ENCODE measurements at regions not wholly inside any gene's neighbourhood (a gene's known extent, or its start where the extent isn't known, plus 50 kb on each side); places are given as distances from the start of the nearest gene placed in this dataset.

DNA sequence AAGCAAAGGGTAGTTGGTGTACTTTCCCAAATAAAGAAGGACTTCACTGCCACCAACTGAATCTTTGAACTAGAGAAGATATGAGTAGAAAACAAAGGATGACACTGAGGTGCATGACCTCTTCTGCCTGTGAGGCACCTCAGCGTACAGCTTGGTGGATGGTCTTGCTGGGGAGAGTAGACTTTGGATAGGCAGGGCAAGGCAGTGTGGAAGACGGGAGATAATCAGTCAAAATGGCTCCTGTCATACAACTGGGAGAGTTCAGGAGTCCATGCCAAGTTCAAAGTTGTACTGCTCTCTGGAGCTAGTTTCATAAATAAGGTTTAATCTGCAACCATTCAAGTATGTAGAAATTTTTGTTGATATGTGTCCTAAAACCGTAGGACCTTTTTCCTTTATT lies 143.4 kb downstream of the BARHL2 start:
- Histone ChIP-seq H2AFZ (ENCODE audit: low read depth, low read length, poor library complexity, severe bottlenecking) (no peak overlapping the region), H3K9me3 (ENCODE audit: control insufficient read depth in 1 of 2, insufficient read depth in 1 of 2, low read depth in 1 of 2, low read length in 2 of 2) (no peaks in the 10 kb centered on the region; a peak in 1 of 4 replicates), H3K79me2 (ENCODE audit: insufficient read depth, low read length) (no peaks in the 10 kb centered on the region), H3K9ac (ENCODE audit: low read length) (no peak overlapping the region), H3K4me3 (replicated peaks in 1 of 2; ENCODE audit: low read depth in 1 of 2, low read length in 2 of 2) (no peak overlapping the region), H3K36me3 (ENCODE audit: control insufficient read depth in 1 of 2, insufficient read depth in 2 of 2, low read length in 2 of 2) (no peaks in the 10 kb centered on the region), H3K9me2 (ENCODE audit: insufficient read depth) (no peaks in the 10 kb centered on the region), H3K27ac (ENCODE audit: low read depth, low read length) (no peak overlapping the region), H3K4me1 (ENCODE audit: control insufficient read depth in 1 of 2, insufficient read depth in 2 of 2, low read length in 2 of 2) (no peaks in the 10 kb centered on the region), H4K20me1 (ENCODE audit: insufficient read depth) (no peaks in the 10 kb centered on the region), H3K27me3 (ENCODE audit: insufficient read depth, low read length) (peaks cover 14% of the 10 kb centered on the region), H3K4me2 (ENCODE audit: low read length) (no peak overlapping the region)
- ATAC-seq (no peak), DNase-seq (ENCODE audit: low read depth, low spot score) (no peak)
- POLR2A ChIA-PET, result no interaction called here
- RAD21 ChIA-PET (ENCODE audit: low non-redundant PET in 1 of 2, low total read pairs in 2 of 2, uncharacterized antibody in 2 of 2, unreplicated experiment in 2 of 2), result no interaction called here
- BruUV-seq (replicated peaks), result no TSS peak
- CTCF ChIA-PET, result no interaction called here
- intact Hi-C loops (cut with micrococcal nuclease), result no loop called here
- no peak for TF ChIP-seq SP1 (IDR thresholded peaks at IDR 0.05; ENCODE audit: low read depth)
- TF ChIP-seq TCF7L2 (IDR thresholded peaks at IDR 0.05; ENCODE audit: borderline replicate concordance, extremely low read depth, insufficient read depth, insufficient read length), result no peak
- no peak for TF ChIP-seq ZBTB33 (IDR thresholded peaks at IDR 0.05; ENCODE audit: extremely low read depth, insufficient replicate concordance, low read length)
- TF ChIP-seq CBX3 (IDR thresholded peaks at IDR 0.05; ENCODE audit: low read depth), result no peak
- TF ChIP-seq RAD21 (IDR thresholded peaks at IDR 0.05; ENCODE audit: low read depth), result no peak
- no peak for TF ChIP-seq SRF (IDR thresholded peaks at IDR 0.05; ENCODE audit: low read depth)
- TF ChIP-seq JUND (IDR thresholded peaks at IDR 0.05), result no peak
- TF ChIP-seq POLR2AphosphoS5 (IDR thresholded peaks at IDR 0.05; ENCODE audit: low read depth, low read length), result no peak

DNA sequence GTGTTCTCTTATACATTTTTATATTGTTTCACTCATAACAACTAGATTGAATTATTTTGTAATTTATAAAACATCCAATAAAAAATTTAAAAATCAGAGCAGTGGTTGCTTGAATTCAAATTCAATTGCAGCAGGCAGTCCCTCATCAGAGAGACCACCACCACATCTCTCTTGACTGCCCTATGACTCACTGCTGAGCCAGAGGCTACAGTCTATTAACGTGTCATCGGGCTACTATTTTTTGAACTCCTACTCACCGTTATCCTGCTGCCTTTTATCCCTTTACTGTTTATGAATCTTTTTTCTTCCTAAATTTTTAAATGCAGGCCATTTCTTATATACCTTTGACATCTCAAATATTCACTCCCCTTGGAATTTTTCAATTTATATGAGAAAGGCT lies 144.7 kb downstream of the BARHL2 start:
- H3K27ac ChIP-seq (ENCODE audit: low read depth, low read length), result no peak overlapping the region
- H4K20me1 ChIP-seq (ENCODE audit: insufficient read depth), result no peaks in the 10 kb centered on the region
- no TSS peak for BruUV-seq (replicated peaks)
- ChIA-PET RAD21 (ENCODE audit: low non-redundant PET in 1 of 2, low total read pairs in 2 of 2, uncharacterized antibody in 2 of 2, unreplicated experiment in 2 of 2) (no interaction called here), CTCF (no interaction called here), POLR2A (no interaction called here)
- H3K9me3 ChIP-seq (ENCODE audit: control insufficient read depth in 1 of 2, insufficient read depth in 1 of 2, low read depth in 1 of 2, low read length in 2 of 2), result no peaks in the 10 kb centered on the region; a peak in 1 of 4 replicates
- no peaks in the 10 kb centered on the region for H3K4me1 ChIP-seq (ENCODE audit: control insufficient read depth in 1 of 2, insufficient read depth in 2 of 2, low read length in 2 of 2)
- H3K4me2 ChIP-seq (ENCODE audit: low read length), result no peak overlapping the region
- H3K4me3 ChIP-seq (replicated peaks in 1 of 2; ENCODE audit: low read depth in 1 of 2, low read length in 2 of 2), result no peak overlapping the region
- H3K27me3 ChIP-seq (ENCODE audit: insufficient read depth, low read length), result peaks cover 17% of the 10 kb centered on the region
- DNase-seq (ENCODE audit: low read depth, low spot score) (no peak), ATAC-seq (no peak)
- H3K9me2 ChIP-seq (ENCODE audit: insufficient read depth), result no peaks in the 10 kb centered on the region
- H3K36me3 ChIP-seq (ENCODE audit: control insufficient read depth in 1 of 2, insufficient read depth in 2 of 2, low read length in 2 of 2), result no peaks in the 10 kb centered on the region
- no peak overlapping the region for H2AFZ ChIP-seq (ENCODE audit: low read depth, low read length, poor library complexity, severe bottlenecking)
- H3K79me2 ChIP-seq (ENCODE audit: insufficient read depth, low read length), result no peaks in the 10 kb centered on the region
- H3K9ac ChIP-seq (ENCODE audit: low read length), result no peak overlapping the region
- TF ChIP-seq EGR1 (IDR thresholded peaks at IDR 0.05; ENCODE audit: low read depth), result no peak
- no peak for TF ChIP-seq EZH2 (IDR thresholded peaks at IDR 0.05)
- TF ChIP-seq CEBPB (IDR thresholded peaks at IDR 0.05; ENCODE audit: low read depth), result no peak
- intact Hi-C loops (cut with micrococcal nuclease), result no loop called here
